HG03521 (cell line): ENCODE measurements at regions not wholly inside any gene's neighbourhood (a gene's known extent, or its start where the extent isn't known, plus 50 kb on each side); places are given as distances from the start of the nearest gene placed in this dataset.

Experiments used
- ATAC-seq: cut with Tn5 transposase; IDR thresholded peaks from one replicate; pipeline ENCODE4 v1.9.1; 2021; ENCODE audit warnings: mild to moderate bottlenecking, moderate library complexity; ENCODE audit not compliant: unreplicated experiment

DNA sequence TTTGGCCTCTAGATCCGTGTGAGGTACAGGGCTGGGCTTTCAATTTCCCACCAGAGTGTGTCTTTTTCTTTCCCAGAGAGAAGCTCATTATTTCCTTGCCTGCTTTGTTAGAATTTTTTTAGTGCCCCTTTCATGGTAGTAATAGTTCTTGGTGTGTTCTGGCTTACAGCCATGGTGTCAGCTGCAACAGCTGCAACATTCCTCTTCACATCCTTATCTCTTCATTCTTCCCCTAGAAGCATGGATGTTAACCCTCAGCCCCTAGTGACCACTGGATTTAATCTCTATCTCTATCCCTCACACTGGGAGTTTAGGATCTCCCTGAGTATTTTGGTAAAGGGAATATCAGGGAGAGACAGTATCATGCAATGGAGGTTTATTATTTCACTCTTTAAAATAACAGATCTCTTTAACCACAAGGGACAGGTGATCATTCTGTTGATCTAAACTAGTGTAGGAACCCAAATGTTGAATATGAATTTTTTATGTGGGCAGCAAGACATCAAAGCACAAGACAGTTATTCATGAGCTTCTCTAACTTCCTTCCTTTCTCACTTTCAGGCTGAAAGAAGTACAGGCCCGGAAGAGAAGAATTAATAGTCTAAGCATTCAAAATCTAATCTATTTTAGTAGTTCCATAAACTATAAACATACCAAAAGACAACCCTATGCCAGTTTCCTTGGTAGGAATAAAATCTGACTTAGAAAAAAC lies 160.2 kb downstream of the FAM170A start:
- ATAC-seq = no peak

DNA sequence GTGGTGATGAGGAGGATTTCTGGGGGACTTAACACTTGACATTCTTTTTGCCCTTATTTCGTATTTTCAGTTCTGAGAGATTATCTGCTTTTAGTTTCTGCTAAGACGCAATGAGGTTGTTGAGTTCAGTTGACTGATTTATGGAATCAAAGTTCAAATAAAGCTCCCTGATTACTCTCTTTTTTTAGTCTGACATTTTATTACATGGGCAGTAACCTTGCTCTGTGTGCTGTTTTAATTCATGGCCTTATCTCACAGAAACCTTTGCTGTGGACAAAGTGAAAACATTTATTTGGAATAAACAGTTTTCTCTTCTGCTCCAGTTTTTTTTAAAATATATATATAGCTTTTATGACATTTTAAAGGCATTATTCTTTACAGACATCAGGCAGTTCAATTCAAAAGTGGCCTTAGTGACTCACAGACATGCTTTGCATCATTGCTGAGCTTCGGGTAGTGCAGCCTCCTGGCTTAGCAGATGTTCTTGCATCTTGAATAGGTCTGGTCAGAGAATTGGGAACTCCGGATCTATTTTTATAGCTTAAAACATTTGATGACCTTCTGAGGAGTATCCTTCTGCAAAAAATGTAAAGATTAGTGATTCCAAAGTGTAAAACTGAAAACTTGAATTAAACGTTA lies 162.9 kb downstream of the FAM170A start:
- no peak for ATAC-seq

DNA sequence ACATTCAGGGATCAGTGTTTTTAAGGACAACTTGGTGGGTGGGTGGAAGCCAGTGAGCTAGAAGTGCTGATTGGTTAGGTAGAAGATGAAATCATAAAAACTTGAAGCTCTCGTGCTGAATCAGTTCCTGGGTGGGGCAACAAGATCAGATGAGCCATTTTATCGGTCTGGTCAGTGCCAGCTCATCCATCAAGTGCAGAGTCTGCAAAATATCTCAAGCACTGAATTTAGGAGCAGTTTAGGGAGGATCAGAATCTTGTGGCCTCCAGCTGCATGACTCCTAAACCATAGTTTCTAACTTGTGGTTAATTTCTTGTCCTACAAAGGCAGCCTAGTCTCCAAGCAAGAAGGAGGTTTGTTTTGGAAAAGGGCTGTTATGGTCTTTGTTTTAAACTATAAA lies 166.4 kb downstream of the FAM170A start:
- ATAC-seq = no peak

DNA sequence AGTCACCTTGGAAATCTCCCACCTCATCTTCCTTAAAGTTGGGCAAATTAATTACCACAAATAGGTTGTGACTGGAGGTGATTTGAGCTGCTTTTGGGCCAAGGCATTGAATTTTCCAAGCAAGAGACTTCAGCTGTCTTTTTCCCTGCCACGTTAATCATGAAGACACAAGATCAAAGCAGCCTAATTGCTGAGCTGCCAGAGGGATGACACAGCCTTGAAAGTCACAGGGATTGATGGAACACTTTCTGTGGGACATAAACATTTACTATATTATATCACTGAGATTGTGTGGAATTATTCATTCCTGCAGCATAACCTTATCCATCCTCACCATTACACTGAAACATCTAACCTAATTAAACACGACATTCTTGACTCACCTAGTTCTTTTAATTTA lies 172.2 kb downstream of the FAM170A start:
- ATAC-seq = no peak

DNA sequence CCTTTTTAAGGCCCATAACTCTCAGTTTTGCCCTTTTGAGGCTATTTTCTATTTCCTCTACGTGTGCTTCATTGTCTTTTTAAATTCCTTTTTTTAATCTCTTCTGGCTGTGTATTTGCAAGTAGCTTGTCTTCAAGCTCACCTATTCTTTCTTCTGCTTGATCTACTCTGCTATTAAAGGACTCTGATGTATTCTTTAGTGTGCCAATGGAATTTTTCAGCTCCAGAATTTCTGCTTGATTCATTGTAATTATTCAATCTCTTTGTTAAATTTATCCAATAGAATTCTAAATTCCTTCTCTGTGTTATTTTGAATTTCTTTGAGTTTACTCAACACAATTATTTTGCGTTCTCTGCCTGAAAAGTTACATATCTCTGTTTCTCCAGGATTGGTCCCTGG lies 178.7 kb downstream of the FAM170A start:
- ATAC-seq = no peak

DNA sequence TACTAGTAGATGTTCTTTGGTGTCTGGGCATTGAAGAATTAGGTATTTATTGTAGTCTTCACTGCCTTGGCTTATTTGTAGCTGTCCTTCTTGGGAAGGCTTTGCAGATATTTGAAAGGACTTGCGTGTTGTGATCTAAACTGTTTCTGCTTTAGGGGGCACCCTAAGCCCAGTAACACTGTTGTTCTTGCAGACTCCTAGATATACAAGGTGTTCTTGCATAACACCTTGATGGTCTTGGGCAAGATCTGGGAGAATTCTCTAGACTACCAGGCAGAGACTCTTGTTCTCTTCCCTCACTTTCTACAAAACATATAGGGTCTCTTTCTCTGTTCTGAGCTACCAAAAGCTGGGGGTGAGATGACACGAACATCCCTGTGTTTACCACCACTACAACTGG lies 179.1 kb downstream of the FAM170A start:
- ATAC-seq = no peak

DNA sequence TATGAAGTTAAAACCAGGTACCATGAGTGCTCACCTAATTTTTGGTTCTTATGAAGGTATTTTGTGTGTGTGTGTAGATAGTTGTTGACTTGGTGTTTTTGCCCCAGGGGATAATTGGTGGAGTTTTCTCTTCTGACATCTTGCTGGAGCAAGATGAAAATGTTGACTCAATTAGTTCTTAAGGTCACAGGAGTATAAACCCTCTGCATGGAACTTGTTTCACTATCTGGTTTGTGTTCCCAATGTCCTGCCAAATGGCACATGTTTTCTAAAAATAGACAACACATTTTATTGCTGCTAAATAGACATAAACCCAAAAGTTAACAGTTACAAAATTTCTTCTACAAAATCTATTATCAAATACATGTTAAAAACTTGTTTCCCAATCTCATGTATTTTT lies 180.9 kb downstream of the FAM170A start:
- no peak for ATAC-seq

DNA sequence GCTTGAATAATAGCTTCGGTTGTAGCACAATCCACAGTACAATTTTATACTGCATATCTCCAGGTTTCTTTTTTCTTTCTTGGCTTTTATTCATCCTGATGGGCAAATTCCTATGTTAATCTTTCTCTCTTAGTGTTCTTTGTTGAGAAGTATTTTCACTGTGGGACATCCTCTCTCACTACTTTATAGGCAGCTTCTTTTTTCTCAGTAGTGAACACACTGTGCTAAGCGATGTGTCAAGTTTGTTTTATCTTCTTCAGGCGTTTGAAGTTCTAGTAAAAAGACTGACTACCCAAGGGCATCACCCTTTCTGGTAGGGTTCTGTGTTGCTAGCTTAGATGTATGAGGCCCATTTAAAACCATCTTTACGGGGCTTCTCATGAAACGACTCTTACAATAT lies 182.1 kb downstream of the FAM170A start:
- no peak for ATAC-seq

DNA sequence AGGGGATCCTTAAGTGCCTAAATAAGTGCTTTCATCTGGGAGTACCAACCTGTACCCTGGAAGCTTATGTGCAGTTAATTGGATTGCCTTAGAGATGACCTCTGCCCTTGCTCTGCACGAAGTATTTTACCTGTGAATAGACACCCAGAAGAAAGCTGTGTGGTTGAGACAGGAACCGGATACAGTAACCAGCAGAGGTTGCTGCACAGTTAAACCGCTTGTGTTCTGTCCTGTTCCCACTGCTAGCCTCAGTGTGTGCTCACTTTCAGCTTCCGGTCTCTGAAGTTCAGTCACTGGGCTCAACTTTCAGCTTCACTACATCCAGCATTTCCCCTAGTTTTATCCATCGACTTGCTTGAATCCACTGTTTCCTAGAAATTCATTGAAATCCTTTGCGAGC lies 185.3 kb downstream of the FAM170A start:
- no peak for ATAC-seq

DNA sequence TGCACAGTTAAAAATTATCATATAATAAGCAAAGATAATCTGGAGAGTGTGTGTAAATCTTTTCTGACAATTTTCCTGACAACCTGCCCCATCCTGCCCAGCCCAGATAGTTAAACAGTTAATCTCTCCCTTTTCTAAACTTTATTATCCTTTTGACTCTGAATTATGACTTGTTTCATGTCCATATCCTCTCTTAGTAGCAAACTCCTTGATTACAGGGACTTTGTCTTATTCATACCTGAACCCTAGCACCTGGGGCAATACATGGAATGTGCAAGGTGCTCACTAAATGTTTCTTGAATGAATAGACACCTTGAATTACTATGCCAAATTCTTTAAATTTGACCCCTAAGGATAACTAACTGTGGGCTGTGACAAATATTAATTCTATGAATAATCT lies 186.7 kb downstream of the FAM170A start:
- no peak for ATAC-seq

DNA sequence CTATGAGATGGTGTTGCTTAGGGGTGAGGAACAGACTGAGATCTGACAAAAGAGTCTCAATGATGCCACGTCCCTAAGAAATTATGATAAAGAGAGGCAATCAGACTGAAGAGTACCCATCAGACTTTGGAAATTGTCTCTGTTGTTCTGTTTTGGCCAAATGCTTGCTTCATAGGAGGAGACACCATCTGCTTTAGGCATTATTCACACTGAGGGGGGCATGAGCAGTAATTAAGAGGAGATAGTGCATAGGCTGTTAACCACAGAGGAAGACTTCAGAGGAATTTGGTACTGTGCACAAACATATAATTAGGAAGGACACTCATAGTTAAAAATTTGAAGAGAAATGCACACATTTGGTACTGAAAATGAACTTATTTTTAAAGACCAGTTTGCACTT lies 190.7 kb downstream of the FAM170A start:
- ATAC-seq = no peak

DNA sequence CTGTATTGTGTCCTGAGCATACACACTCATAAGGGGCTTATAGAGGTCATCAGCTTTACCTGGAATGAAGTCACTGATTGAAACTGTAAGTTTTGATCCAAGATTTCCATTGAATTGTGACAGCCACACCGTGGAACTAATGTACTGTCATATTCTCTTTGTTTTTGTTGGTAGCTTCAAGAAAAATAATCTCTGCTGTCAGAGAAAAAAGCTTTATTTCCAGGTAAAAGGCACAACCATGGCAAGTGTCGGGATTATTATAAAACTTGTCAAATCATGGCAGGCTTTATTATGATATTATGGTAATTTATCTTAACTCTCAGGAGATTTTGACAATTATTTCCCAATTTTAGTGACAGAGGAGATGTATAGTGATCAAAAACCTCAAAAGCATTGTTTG lies 191.2 kb downstream of the FAM170A start:
- no peak for ATAC-seq

DNA sequence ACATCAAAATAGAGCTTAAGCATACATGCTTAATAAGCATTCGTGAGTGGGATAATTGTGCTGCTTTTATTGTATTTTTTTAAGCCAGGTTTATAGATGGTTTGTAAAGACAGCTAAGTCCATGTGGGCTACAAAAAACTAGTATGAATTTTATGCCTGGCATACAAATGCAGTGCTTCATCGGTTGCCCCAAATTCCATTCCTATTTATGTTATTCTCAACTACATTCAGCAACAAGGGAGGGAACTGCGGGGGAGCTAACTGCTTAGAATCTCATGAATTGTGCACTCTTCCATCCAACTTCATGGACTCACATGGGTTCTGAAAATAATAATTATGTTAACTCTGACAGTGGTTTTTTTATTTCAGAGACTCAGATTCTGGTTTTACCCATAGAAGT lies 199.2 kb downstream of the FAM170A start:
- no peak for ATAC-seq

DNA sequence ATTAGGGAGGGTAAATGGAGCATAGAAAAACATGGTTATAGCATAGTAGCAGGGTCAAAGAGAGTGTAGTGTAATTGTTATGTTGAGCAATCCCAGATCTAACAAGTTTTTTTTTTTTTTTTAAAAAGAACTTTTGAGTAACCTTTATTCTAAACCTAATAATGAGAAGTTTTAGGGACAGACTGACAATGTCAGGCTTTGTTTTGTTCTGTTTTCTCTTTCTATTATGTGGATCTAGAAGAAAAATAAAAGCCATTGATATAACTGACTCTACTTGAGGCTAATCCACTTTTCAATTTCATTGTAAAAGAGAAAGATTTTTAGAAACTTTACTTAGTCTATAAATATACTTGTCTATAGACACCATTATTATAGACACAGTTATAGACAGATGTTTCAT lies 200.0 kb downstream of the FAM170A start:
- no peak for ATAC-seq

DNA sequence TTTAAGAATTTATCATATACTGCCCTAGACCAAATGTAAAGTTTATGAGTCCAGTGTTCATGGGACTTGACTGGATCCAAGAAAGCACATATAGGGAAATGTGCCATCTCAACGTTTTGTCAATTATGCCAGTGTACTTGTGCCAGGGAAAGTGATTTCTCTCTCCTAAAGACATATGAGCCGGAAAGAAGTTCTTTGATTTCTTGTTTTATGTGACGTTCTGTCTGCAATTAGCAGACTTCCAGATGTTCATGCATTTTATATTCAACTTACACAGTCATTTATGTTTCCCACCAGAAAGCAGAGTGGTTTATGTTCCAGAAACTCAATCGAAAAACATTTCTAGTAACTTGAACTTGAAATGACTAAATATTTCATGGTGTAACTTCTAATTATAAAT lies 203.8 kb downstream of the FAM170A start:
- no peak for ATAC-seq

DNA sequence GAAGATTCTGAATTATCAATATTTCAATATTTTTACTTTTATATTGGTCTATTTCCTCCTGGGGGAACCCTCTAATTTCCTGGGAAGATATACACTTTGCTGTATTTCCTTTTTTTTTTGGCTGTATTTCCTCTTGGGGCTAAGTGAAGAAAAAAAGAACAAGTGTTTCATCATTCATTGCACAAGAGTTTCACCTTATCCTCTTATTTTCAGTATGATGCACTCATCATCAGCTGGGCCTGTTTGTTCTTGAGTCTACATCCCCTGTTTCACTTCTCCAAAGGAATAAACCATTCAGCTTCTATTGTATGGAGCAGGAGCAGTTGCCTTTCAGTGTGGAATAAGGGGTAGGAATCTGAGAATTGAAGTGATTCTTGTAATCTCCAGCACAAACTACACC lies 210.8 kb downstream of the FAM170A start:
- ATAC-seq = no peak

DNA sequence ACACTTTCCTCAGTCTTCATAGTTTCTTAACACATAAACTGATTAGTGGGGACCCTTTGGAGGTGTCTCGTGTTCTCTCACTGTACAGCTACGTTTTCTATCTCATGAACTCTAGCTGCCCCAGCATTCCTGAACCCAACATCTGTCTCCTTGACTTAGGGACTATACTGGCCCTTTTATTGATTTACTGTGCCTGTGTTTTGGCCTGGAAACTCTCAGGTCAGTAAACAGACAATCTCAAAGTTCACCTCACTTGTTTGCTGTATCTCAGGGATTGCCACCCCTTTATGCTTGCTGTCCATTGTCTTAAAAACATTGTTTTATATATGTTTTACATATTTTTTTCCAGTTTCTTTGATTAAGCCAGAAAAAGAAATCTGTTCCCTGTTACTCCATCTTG lies 222.8 kb downstream of the FAM170A start:
- no peak for ATAC-seq

DNA sequence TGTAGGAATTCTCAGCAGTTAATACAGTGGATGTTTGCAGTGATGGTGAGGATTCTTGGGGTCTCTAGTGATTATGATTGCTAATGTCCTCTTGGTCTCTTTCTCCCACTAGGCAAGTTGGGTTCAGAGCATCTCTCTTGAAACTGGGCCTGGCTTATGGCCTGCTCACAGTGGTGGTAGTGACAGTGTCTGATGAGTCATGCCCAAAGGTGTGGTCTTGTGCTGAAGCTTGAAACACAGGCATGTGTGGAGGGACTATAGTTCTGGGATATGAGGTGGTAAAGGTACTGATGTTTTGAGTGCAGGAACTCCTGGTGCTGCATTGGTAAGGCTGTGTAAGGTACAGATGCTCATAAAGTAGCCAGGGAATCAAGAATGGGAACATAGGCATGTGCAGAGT lies 231.1 kb downstream of the FAM170A start:
- no peak for ATAC-seq

DNA sequence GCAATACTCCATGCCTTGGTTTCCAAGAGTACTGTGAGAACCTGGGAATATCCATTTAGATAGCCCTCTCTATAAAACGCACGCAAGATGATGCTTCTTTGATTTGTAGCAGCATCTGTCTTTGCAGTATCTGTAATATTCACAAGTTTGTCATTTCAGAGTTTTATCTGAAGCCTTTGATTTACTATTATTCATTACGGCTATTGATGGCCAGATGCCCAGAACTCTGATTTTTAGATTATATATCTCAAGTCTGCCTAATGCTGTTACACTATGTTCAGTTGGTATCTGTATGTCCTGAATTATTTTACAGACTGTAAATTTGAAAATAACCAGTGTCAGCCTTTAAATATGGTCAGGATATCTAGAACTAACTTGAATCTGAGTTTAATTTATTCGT lies 233.3 kb downstream of the FAM170A start:
- ATAC-seq = no peak

DNA sequence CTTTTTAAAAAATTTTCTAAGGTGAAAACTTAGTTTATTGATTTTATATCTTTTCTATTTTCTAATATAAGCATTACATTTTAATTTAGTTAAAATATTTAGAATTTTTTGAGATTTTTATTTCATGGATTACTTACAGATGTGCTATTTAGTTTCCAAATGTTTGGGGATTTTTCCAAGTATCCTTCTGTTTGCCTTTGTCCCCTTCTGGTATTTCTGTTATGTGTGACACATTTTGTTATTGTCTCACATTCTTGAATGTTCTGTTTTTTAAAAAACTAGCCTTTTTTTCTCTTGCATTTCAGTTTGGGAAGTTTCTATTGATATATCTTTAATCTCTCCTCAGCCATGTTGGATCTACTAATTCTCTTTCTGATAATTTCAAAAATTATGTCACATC lies 234.9 kb downstream of the FAM170A start:
- ATAC-seq = no peak

DNA sequence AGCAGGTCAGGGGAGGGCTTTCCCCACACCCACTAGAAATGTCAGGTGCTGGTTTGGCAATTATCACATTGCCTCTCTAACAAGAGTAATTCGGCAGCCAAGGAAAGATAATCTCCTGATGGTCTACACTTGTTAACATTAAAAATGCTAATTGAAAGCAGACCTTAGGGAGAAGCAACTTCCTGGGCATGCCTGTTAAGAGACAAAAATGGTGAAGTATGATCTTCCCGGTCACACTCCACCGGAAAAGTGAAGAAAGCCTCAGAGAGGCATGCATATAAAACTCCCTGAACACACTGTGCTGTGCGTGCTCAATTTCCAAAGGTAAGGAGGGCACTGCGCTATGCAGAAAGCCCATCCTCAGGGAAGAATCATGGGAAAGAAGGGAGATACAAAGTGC lies 244.3 kb downstream of the FAM170A start:
- ATAC-seq = no peak

DNA sequence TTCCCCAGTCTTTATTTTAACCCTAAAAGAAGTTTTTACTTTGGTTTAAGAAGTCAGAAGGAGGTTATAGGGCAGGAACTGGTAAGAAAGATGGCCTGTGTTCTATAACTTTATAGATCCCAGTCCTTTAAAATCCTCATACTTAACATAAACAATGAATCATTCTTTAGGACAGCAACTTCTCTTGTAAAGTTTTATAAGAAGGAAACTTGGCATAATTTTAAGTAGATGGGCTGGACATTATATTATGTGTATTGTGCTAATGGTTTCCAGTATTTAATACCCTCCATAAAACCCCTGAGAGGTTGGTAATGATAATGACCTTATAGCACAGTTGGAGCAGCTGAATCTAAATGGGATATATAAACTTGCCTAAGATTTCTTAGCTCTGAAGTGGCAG lies 247.2 kb downstream of the FAM170A start:
- no peak for ATAC-seq

DNA sequence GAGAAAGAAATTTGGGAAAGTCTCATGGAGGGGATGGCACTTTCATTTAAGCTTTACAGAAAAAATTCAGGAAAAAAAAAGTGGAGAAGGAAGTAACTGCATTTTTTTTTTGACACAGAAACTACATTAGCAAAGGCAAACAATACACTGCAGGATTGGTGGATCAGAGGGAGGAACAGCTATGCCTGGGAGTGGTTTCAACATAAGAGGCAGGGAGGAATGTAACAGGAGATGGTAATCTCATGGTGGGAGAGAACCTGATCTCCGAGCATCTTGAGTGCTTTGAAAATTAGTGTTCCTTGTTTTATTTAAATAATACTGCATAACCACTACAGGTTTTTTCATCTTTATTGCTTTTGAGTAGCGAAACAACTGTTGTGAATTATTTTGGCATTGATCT lies 249.4 kb downstream of the FAM170A start:
- ATAC-seq = no peak
